ENCODE measurements at regions not wholly inside any gene's neighbourhood (a gene's known extent, or its start where the extent isn't known, plus 50 kb on each side); places are given as distances from the start of the nearest gene placed in this dataset.
A peak's percentile ranks its signal among the peaks of the same experiment; 100 is the strongest.

- intact Hi-C loops (cut with DNase I; ENCODE audit: low total_unique reads), result no loop called here
- no peak for DNase-seq
- Histone ChIP-seq H3K9me3 (no peaks in the 10 kb centered on the region), H3K27me3 (no peaks in the 10 kb centered on the region), H3K36me3 (peaks cover 0 to 4% (median 0%) of the 10 kb centered on the region in 3 donors), H3K4me3 (no peak overlapping the region), H3K27ac (no peak overlapping the region), H3K4me1 (peaks cover 0 to 10% (median 5%) of the 10 kb centered on the region in 4 donors)
- TF ChIP-seq CTCF (IDR thresholded peaks at IDR 0.05), result no peak
These were observed 78.2 kb upstream of the TMPO start for GRCh38 chr12:98437166-98437565.

- intact Hi-C loops (cut with DNase I; ENCODE audit: low total_unique reads), result no loop called here
- Histone ChIP-seq H3K36me3 (peaks cover 0 to 4% (median 0%) of the 10 kb centered on the region in 3 donors), H3K27me3 (no peaks in the 10 kb centered on the region), H3K4me1 (peaks cover 0 to 10% (median 5%) of the 10 kb centered on the region in 4 donors), H3K4me3 (no peak overlapping the region), H3K27ac (no peak overlapping the region), H3K9me3 (no peaks in the 10 kb centered on the region)
- no peak for DNase-seq
- no peak for TF ChIP-seq CTCF (IDR thresholded peaks at IDR 0.05)
These were observed 77.4 kb upstream of the TMPO start for GRCh38 chr12:98437806-98438595.

- Histone ChIP-seq H3K9me3 (no peaks in the 10 kb centered on the region), H3K4me3 (no peak overlapping the region), H3K27ac (peak overlapping the region in 1 of 2 donors; percentile 36), H3K36me3 (peaks cover 0 to 4% (median 0%) of the 10 kb centered on the region in 3 donors), H3K27me3 (no peaks in the 10 kb centered on the region), H3K4me1 (peaks cover 0 to 10% (median 5%) of the 10 kb centered on the region in 4 donors)
- no peak for TF ChIP-seq CTCF (IDR thresholded peaks at IDR 0.05)
- intact Hi-C loops (cut with DNase I; ENCODE audit: low total_unique reads), result no loop called here
- no peak for DNase-seq
These were observed 76.6 kb upstream of the TMPO start for GRCh38 chr12:98438656-98439230.

GRCh38 chr12:98439471-98439951 is 75.9 kb upstream of the TMPO start:
- Histone ChIP-seq H3K27ac (peak overlapping the region in 1 of 2 donors; percentile 36), H3K27me3 (no peaks in the 10 kb centered on the region), H3K4me3 (no peak overlapping the region), H3K4me1 (peaks cover 0 to 10% (median 5%) of the 10 kb centered on the region in 4 donors), H3K36me3 (peaks cover 0 to 4% (median 0%) of the 10 kb centered on the region in 3 donors), H3K9me3 (no peaks in the 10 kb centered on the region)
- TF ChIP-seq CTCF (IDR thresholded peaks at IDR 0.05), result no peak
- DNase-seq, result no peak
- intact Hi-C loops (cut with DNase I; ENCODE audit: low total_unique reads), result no loop called here

- TF ChIP-seq CTCF (IDR thresholded peaks at IDR 0.05), result no peak
- Histone ChIP-seq H3K27ac (peak overlapping the region in 1 of 2 donors; percentile 36), H3K36me3 (peaks cover 0 to 2% (median 0%) of the 10 kb centered on the region in 3 donors), H3K27me3 (no peaks in the 10 kb centered on the region), H3K4me1 (peaks cover 0 to 10% (median 5%) of the 10 kb centered on the region in 4 donors), H3K4me3 (no peak overlapping the region), H3K9me3 (no peaks in the 10 kb centered on the region)
- peak; percentile 83 to 86 for DNase-seq
- intact Hi-C loops (cut with DNase I; ENCODE audit: low total_unique reads), result no loop called here
These were observed 75.3 kb upstream of the TMPO start for GRCh38 chr12:98439981-98440581.

Data from tibial artery (tissue), 4 donors.